ENCODE measurements at regions not wholly inside any gene's neighbourhood (a gene's known extent, or its start where the extent isn't known, plus 50 kb on each side); places are given as distances from the start of the nearest gene placed in this dataset.

GRCh38 chr18:40099641-40100040 is 1855.4 kb upstream of the PIK3C3 start:
- TF ChIP-seq POLR2AphosphoS5 (IDR thresholded peaks at IDR 0.05), result no peak
- no peak for TF ChIP-seq POLR2A (IDR thresholded peaks at IDR 0.05)
